HG02588 (cell line): ENCODE measurements at regions not wholly inside any gene's neighbourhood (a gene's known extent, or its start where the extent isn't known, plus 50 kb on each side); places are given as distances from the start of the nearest gene placed in this dataset.
"Not testable (repeated sequence)": the region's sequence is repeated elsewhere in the genome, so short reads cannot be mapped to it uniquely, and the experiment has no call there.

Experiments used
- ATAC-seq: cut with Tn5 transposase; IDR thresholded peaks from one replicate; pipeline ENCODE4 v1.9.1; 2021; ENCODE audit warnings: mild to moderate bottlenecking, moderate library complexity; ENCODE audit not compliant: unreplicated experiment

DNA sequence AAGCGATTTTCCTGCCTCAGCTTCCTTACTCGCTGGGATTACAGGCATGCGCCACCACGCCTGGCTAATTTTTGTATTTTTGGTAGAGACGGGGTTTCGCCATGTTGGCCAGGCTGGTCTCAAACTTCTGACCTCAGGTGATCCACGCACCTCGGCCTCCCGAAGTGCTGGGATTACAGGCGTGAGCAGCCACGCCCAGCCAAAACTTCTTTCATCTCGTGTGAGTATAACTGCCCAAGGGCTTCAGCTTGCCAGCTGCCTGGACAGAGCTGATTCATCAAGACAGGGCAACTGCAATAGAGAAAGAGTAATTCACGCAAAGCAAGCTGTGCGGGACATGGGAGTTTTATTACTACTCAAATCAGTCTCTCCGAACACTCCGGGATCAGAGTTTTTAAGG, 57.4 kb upstream of the CDH9 start:
- ATAC-seq = not testable (repeated sequence)

DNA sequence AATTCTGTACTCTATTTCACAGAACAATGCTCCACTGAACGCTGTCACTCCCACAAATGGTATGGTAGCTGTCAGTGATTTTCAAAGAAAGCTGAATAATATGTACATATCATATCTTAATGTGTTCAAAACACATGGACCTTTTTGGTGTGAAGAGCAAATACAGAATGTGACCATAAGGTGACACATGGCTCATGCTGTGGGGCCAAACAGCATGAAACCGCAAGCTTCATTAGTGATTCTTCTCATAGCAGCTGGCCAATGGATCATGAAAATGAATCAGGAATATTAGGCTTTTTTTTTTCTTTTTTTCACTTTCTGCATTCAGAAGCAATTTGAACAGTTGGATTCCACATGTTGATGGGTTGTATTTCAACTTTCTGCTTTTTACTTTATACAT, 54.9 kb upstream of the CDH9 start:
- no peak for ATAC-seq

DNA sequence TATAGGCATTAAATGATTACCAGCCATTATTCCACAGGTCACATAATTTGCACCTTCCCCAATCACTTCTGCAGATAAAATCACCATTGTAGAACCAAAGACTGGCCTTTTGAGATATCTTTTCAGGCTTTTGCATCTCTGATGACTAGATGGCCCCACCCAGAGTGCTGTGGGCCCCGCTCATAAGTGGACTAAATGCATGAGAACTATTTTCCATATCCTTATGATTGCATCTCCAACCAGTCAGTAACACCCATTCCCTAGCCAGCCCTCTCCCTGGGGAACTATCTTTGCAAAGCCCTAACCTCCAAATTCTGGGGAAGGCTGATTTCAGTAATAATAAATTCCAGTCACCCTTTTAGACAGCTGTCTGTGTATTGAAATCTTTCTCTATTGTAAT, 53.5 kb upstream of the CDH9 start:
- no peak for ATAC-seq

DNA sequence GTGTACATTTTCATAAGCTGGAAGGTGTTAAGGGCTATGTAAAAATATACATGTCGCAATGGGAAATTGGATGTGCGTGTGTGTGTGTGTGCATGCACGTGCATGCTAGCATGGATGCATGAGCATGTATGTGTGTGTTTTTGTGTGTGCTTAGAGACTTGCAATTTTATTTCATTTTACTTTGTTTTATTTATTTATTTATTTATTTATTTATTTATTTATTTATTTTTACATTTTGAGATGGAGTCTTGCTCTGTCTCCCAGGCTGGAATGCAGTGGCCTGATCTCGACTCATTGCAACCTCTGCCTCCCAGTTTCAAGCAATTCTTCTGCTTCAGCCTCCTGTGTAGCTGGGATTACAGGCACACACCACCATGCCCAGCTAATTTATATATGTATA, 50.4 kb upstream of the CDH9 start:
- not testable (repeated sequence) for ATAC-seq
